ENCODE measurements at regions not wholly inside any gene's neighbourhood (a gene's known extent, or its start where the extent isn't known, plus 50 kb on each side); places are given as distances from the start of the nearest gene placed in this dataset.

GRCh38 chr14:97564334-97564733 lies 767.2 kb downstream of the VRK1 start:
- Histone ChIP-seq H3K9me3 (ENCODE audit: low read depth) (no peaks in the 10 kb centered on the region), H4K20me1 (ENCODE audit: insufficient read depth, poor library complexity, severe bottlenecking) (no peaks in the 10 kb centered on the region), H3K4me3 (no peak overlapping the region), H2AFZ (no peak overlapping the region), H3K4me1 (ENCODE audit: insufficient read depth) (no peaks in the 10 kb centered on the region), H3K79me2 (no peaks in the 10 kb centered on the region), H3K9me2 (replicated peaks; ENCODE audit: insufficient read depth) (no peaks in the 10 kb centered on the region), H3K36me3 (replicated peaks; ENCODE audit: insufficient read depth, low read depth) (no peaks in the 10 kb centered on the region), H3K4me2 (no peak overlapping the region), H3K27me3 (no peaks in the 10 kb centered on the region), H3K27ac (no peak overlapping the region)
- no peak for TF ChIP-seq EZH2 (IDR thresholded peaks at IDR 0.05; ENCODE audit: borderline replicate concordance)
- no peak for TF ChIP-seq EZH2phosphoT487 (IDR thresholded peaks at IDR 0.05; ENCODE audit: low read depth, severe bottlenecking, unreplicated experiment)
- TF ChIP-seq CTCF (IDR thresholded peaks at IDR 0.05; ENCODE audit: poor library complexity), result no peak
- WGBS (ENCODE audit: low lambda C conversion rate, missing lambda C conversion rate), result 79% methylated on average over 3 of the region's 3 CpGs
- DNase-seq (ENCODE audit: low spot score), result no peak

DNA sequence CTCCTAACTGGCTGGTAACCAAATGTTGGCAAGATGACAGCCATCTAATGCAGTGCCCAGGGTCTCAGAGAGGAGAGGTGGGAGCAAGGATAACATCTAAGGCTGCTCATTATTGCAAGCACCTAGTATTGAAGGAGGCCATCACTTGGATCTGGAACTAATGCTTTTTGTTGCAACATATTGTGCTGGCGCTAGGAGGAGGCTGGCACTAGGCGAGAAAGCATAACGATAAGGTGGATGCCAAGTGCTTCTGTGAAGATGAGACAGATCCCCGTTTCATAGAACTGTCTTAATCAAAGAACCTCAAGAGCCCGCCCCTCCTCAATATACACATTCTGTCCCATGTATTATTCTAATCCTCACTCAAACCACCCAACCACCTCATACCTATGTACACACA lies 774.0 kb downstream of the VRK1 start:
- DNase-seq (ENCODE audit: low spot score), result no peak
- 89% methylated on average over 5 of the region's 5 CpGs for WGBS (ENCODE audit: low lambda C conversion rate, missing lambda C conversion rate)
- H3K79me2 ChIP-seq, result no peaks in the 10 kb centered on the region

DNA sequence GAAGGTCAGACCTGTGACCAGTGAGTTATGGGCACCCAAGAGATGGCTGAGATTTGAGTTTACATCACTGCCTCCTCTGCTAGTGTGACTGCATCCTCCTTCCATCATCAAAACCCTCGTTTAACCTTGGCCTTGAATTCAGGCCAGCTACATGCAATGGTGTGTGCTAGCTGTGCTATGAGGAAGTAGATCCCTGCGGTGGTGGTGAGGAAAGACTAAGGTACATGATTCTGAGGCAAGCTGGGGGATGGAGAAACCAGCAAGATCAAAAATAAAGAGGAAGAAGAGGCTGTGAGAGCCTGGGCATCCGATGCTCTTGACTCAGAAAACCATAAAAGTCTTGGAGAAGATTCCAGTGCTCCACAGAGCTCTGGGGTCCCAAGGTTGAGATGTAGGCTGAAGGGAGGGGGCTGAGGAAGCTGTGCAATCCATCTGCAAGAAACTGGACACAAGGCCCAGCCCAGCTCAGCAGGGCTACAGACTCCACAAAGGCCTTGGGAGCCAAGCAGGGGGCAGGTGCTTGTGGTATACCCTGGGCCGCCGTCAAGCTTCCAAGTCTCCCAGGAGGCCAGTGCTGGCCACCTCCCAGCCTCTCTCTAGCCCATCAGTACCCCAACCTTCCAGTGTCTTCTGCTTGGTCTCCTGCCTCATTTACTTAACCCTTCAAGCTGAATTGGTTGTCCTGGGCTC lies 774.8 kb downstream of the VRK1 start:
- no peaks in the 10 kb centered on the region for H3K27me3 ChIP-seq
- no peak overlapping the region for H3K4me2 ChIP-seq
- H3K9me2 ChIP-seq (replicated peaks; ENCODE audit: insufficient read depth), result no peaks in the 10 kb centered on the region
- WGBS (ENCODE audit: low lambda C conversion rate, missing lambda C conversion rate), result 89% methylated on average over 5 of the region's 5 CpGs
- H3K36me3 ChIP-seq (replicated peaks; ENCODE audit: insufficient read depth, low read depth), result no peaks in the 10 kb centered on the region
- no peak overlapping the region for H3K27ac ChIP-seq
- no peak for TF ChIP-seq CTCF (IDR thresholded peaks at IDR 0.05; ENCODE audit: poor library complexity)
- no peak for TF ChIP-seq EZH2phosphoT487 (IDR thresholded peaks at IDR 0.05; ENCODE audit: low read depth, severe bottlenecking, unreplicated experiment)
- TF ChIP-seq EZH2 (IDR thresholded peaks at IDR 0.05; ENCODE audit: borderline replicate concordance), result no peak
- H3K4me3 ChIP-seq, result no peak overlapping the region
- no peak overlapping the region for H2AFZ ChIP-seq
- no peaks in the 10 kb centered on the region for H3K4me1 ChIP-seq (ENCODE audit: insufficient read depth)
- DNase-seq (ENCODE audit: low spot score), result no peak
- H3K9me3 ChIP-seq (ENCODE audit: low read depth), result no peaks in the 10 kb centered on the region
- H4K20me1 ChIP-seq (ENCODE audit: insufficient read depth, poor library complexity, severe bottlenecking), result no peaks in the 10 kb centered on the region
- H3K79me2 ChIP-seq, result no peaks in the 10 kb centered on the region

More for the DNA sequence above, 774.0 kb downstream of the VRK1 start:
- H2AFZ ChIP-seq, result no peak overlapping the region
- no peak overlapping the region for H3K4me2 ChIP-seq
- TF ChIP-seq EZH2phosphoT487 (IDR thresholded peaks at IDR 0.05; ENCODE audit: low read depth, severe bottlenecking, unreplicated experiment) (no peak), EZH2 (IDR thresholded peaks at IDR 0.05; ENCODE audit: borderline replicate concordance) (no peak), CTCF (IDR thresholded peaks at IDR 0.05; ENCODE audit: poor library complexity) (no peak)
- no peaks in the 10 kb centered on the region for H3K36me3 ChIP-seq (replicated peaks; ENCODE audit: insufficient read depth, low read depth)
- H3K4me1 ChIP-seq (ENCODE audit: insufficient read depth), result no peaks in the 10 kb centered on the region
- no peak overlapping the region for H3K4me3 ChIP-seq
- H3K27ac ChIP-seq, result no peak overlapping the region
- H3K27me3 ChIP-seq, result no peaks in the 10 kb centered on the region
- no peaks in the 10 kb centered on the region for H3K9me2 ChIP-seq (replicated peaks; ENCODE audit: insufficient read depth)
- H4K20me1 ChIP-seq (ENCODE audit: insufficient read depth, poor library complexity, severe bottlenecking), result no peaks in the 10 kb centered on the region
- H3K9me3 ChIP-seq (ENCODE audit: low read depth), result no peaks in the 10 kb centered on the region
